NCI-H2107 treated with DMSO at 0.1 percent for 48 hours (cell line): ENCODE measurements at regions not wholly inside any gene's neighbourhood (a gene's known extent, or its start where the extent isn't known, plus 50 kb on each side); places are given as distances from the start of the nearest gene placed in this dataset.

Source experiments
- DNase-seq: peaks from one replicate; lab custom pipeline; 2025; ENCODE audit not compliant: unreplicated experiment; lab: John Stamatoyannopoulos, UW

DNA sequence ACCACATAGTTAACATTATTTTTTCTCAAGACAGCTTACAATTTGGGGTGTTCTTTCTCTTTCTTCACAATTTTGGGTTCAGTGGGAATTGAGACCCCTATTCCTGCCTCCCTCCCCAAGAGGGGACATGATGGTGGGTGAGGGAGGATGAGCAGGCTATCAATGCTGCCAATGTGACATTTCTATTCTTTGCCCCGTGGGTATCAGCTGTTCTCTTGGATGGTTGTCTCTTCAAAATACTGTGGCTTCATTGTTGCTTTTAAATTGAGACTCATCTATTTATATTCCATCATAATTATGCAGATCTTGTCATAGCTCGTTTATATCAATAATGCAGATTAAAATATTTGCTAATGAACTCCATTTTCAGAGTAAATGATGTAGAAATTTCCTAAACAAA is 56.5 kb upstream of the ANO4 start:
- DNase-seq = no peak

- DNase-seq = peak; percentile 6
These were observed 53.4 kb upstream of the ANO4 start for GRCh38 chr12:100741084-100741711.

GRCh38 chr12:100743060-100743459 is 51.5 kb upstream of the ANO4 start:
- DNase-seq = no peak
